CD14-positive monocyte (primary cell): ENCODE measurements at regions not wholly inside any gene's neighbourhood (a gene's known extent, or its start where the extent isn't known, plus 50 kb on each side); places are given as distances from the start of the nearest gene placed in this dataset.

Source experiments
- DNase-seq, 3 donors: peaks; one replicate each; pipeline ENCODE4 v3.0.0-alpha.2; 2011 to 2022
- H2AFZ ChIP-seq: 2 replicates; pipeline ENCODE4 v1.6.0; 2012; ENCODE audit warnings: mild to moderate bottlenecking, low read depth, low read length, inconsistent platforms; ENCODE audit not compliant: insufficient read depth, poor library complexity, severe bottlenecking
- H3K27ac ChIP-seq, 2 donors: 1 replicate in 1 of 2; 2 replicates in 1 of 2; pipeline ENCODE4 v1.5.1; 2012 to 2013; ENCODE audit warnings: low read length in 2 of 2, control low read depth in 1 of 2, inconsistent platforms in 1 of 2, low read depth in 1 of 2, mild to moderate bottlenecking in 1 of 2
- H3K27me3 ChIP-seq, 2 donors: one replicate each; pipeline versions ENCODE4 v1.6.0 to v1.6.1; 2011 to 2013; ENCODE audit warnings: low read length in 2 of 2; ENCODE audit not compliant: control insufficient read depth in 2 of 2, insufficient read depth in 2 of 2
- H3K36me3 ChIP-seq, 2 donors: replicated peaks in 1 of 2; 1 replicate in 1 of 2; 2 replicates in 1 of 2; pipeline versions ENCODE4 v1.5.1 to v1.6.1; 2012 to 2013; ENCODE audit warnings: low read length in 2 of 2, control low read depth in 1 of 2, inconsistent platforms in 1 of 2, mild to moderate bottlenecking in 1 of 2; ENCODE audit not compliant: insufficient read depth in 2 of 2, control insufficient read depth in 1 of 2
- H3K4me1 ChIP-seq, 2 donors: 1 replicate in 1 of 2; 2 replicates in 1 of 2; pipeline versions ENCODE4 v1.5.1 to v1.6.1; 2012 to 2013; ENCODE audit warnings: low read length in 2 of 2, control low read depth in 1 of 2, inconsistent platforms in 1 of 2, mild to moderate bottlenecking in 1 of 2, moderate library complexity in 1 of 2; ENCODE audit not compliant: insufficient read depth in 2 of 2, control insufficient read depth in 1 of 2
- H3K4me2 ChIP-seq: replicated peaks from 2 replicates; pipeline ENCODE3; 2012; ENCODE audit warnings: low read length, moderate library complexity, mild to moderate bottlenecking; ENCODE audit not compliant: poor library complexity, severe bottlenecking; ENCODE audit errors: extremely low read depth
- H3K4me3 ChIP-seq, 3 experiments: fragments of 200-600 bp in 1 of 3; sonication (generic) in 1 of 3; replicated peaks in 1 of 3; 1 replicate in 2 of 3; 2 replicates in 1 of 3; pipeline ENCODE4 v1.5.1; 2011 to 2013; ENCODE audit warnings: low read length in 3 of 3, mild to moderate bottlenecking in 3 of 3, control low read depth in 2 of 3, low read depth in 2 of 3, inconsistent platforms in 1 of 3, moderate library complexity in 1 of 3
- H3K79me2 ChIP-seq: 2 replicates; pipeline ENCODE4 v1.6.0; 2012; ENCODE audit warnings: mild to moderate bottlenecking, control low read depth, inconsistent platforms, low read length, moderate library complexity; ENCODE audit not compliant: insufficient read depth
- H3K9ac ChIP-seq: 2 replicates; pipeline ENCODE4 v1.6.0; 2017; ENCODE audit warnings: low read length, mild to moderate bottlenecking; ENCODE audit not compliant: insufficient read depth, poor library complexity, severe bottlenecking
- H3K9me3 ChIP-seq, 2 donors: replicated peaks in 1 of 2; 1 replicate in 1 of 2; 2 replicates in 1 of 2; pipeline versions ENCODE4 v1.5.1 to v1.6.1; 2012 to 2013; ENCODE audit warnings: low read length in 2 of 2, control low read depth in 1 of 2; ENCODE audit not compliant: control insufficient read depth in 1 of 2, insufficient read depth in 1 of 2
- H4K20me1 ChIP-seq: 2 replicates; pipeline ENCODE4 v1.6.0; 2012; ENCODE audit warnings: mild to moderate bottlenecking, low read length, control low read depth, moderate library complexity; ENCODE audit not compliant: insufficient read depth
- H3K27ac Mint-ChIP-seq, 7 donors: one replicate each; pipeline ENCODE4 v1.8.0; 2020; ENCODE audit warnings: mild to moderate bottlenecking in 7 of 7, mixed read lengths in 7 of 7, moderate library complexity in 6 of 7, inconsistent platforms in 2 of 7
- H3K27me3 Mint-ChIP-seq, 3 donors: one replicate each; pipeline ENCODE4 v1.8.0; 2021 to 2022; ENCODE audit warnings: low read depth in 3 of 3, mild to moderate bottlenecking in 3 of 3, mixed read lengths in 3 of 3, moderate library complexity in 3 of 3, inconsistent platforms in 1 of 3
- H3K36me3 Mint-ChIP-seq, 2 donors: one replicate each; pipeline ENCODE4 v1.8.0; 2020; ENCODE audit warnings: mixed read lengths in 2 of 2, inconsistent platforms in 1 of 2, mild to moderate bottlenecking in 1 of 2
- H3K4me1 Mint-ChIP-seq: one replicate; pipeline ENCODE4 v1.8.0; 2020; ENCODE audit warnings: mild to moderate bottlenecking, mixed read lengths
- H3K4me3 Mint-ChIP-seq, 2 donors: one replicate each; pipeline ENCODE4 v1.8.0; 2020; ENCODE audit warnings: mild to moderate bottlenecking in 2 of 2, mixed read lengths in 2 of 2, moderate library complexity in 1 of 2
- H3K9me3 Mint-ChIP-seq, 7 donors: one replicate each; pipeline ENCODE4 v1.8.0; 2020 to 2022; ENCODE audit warnings: mixed read lengths in 7 of 7, mild to moderate bottlenecking in 6 of 7, moderate library complexity in 6 of 7, inconsistent platforms in 2 of 7
- CTCF ChIP-seq: fragments of 200-600 bp; IDR thresholded peaks from one replicate; pipeline ENCODE4 v1.8.0; 2022; ENCODE audit warnings: antibody characterized with exemption, mild to moderate bottlenecking
- WGBS: methylation state at CpG from one replicate; pipeline ENCODE4 v1.1.5; 2013; ENCODE audit warnings: missing lambda C conversion rate; ENCODE audit not compliant: insufficient coverage; 5-methylcytosine and 5-hydroxymethylcytosine counted together
- intact Hi-C, 2 donors: fragments of 100-400 bp; cut with micrococcal nuclease; formaldehyde crosslinking; loops; one replicate each; pipeline versions ENCODE4 v1.15.0 to v1.15.1; 2023

DNA sequence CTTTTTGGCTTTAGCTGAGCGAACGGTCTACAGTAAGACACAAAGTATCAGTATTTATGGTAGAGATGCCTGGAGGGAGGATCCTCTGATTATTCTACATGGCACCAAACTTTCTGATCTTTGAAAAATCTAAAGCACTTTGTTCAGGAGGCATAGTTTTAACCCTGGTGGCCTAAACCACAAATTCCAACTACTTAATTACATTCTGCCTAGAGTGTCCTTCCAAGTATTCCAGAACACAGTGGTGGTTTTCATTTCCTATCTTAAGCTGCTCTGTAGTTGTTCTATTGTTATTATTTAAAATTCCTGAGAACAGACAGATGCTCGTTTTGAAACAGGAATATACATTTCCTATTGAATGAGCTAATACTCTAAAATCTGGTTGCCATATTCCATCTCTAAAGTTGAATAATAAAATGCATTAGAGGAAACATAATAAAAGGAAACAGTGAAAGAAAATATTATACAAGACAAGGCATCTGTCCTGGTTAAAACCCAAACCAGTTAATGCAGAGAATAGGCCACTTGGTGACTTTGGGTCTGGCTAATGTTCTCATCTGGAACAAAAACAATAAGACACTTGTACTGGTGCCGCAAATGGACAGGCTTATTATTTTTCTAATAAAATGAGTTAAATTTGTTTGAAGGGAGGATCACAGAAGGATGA, 657.4 kb downstream of the SPRY1 start:
- Histone ChIP-seq H4K20me1 (no peaks in the 10 kb centered on the region), H3K36me3 (no peaks in the 10 kb centered on the region), H3K27ac (no peak overlapping the region), H3K9ac (no peak overlapping the region), H3K27me3 (no peaks in the 10 kb centered on the region), H3K4me3 (no peak overlapping the region), H3K79me2 (no peaks in the 10 kb centered on the region), H2AFZ (no peak overlapping the region), H3K4me1 (no peaks in the 10 kb centered on the region), H3K9me3 (no peaks in the 10 kb centered on the region), H3K4me2 (no peak overlapping the region)
- Mint-ChIP-seq H3K27ac (no peak overlapping the region), H3K36me3 (no peaks in the 10 kb centered on the region), H3K9me3 (no peaks in the 10 kb centered on the region), H3K4me3 (no peak overlapping the region), H3K4me1 (no peaks in the 10 kb centered on the region), H3K27me3 (no peaks in the 10 kb centered on the region)
- no peak for DNase-seq
- intact Hi-C loops: no loop called here
- WGBS: no CpG with 5 or more reads among the region's 4 CpGs
- TF ChIP-seq CTCF: no peak

DNA sequence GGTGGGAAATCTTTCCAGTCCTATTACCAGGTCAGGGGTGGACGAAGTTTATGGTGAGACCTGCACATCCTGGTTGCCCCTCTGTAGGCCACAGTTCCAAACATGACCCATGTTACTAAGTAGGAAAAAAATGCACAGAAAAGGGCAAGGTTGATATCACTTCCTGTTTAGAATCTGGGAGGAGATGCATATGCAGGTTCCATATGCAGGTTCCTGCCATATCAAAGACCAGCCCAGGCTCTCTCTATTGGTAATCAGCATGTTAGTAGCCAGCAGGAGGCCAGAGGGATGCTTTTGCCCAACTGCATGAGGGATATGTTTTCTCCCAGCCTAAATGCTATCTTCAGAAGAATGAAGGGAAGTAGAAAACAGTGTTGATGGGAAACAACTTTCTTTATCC, 657.2 kb downstream of the ANKRD50 start:
- H3K27ac ChIP-seq: no peak overlapping the region

More for the DNA sequence above, 657.2 kb downstream of the ANKRD50 start:
- no peak for DNase-seq
- H3K27ac Mint-ChIP-seq: no peak overlapping the region
- H3K9me3 Mint-ChIP-seq: no peaks in the 10 kb centered on the region
- H3K4me2 ChIP-seq: no peak overlapping the region
- H3K36me3 ChIP-seq: no peaks in the 10 kb centered on the region
- no peaks in the 10 kb centered on the region for H3K9me3 ChIP-seq
- H3K4me1 Mint-ChIP-seq: peaks cover 3% of the 10 kb centered on the region
- H3K4me3 ChIP-seq: no peak overlapping the region
- no peak overlapping the region for H3K9ac ChIP-seq
- H2AFZ ChIP-seq: no peak overlapping the region
- intact Hi-C loops: no loop called here
- no peaks in the 10 kb centered on the region for H3K79me2 ChIP-seq
- H3K36me3 Mint-ChIP-seq: no peaks in the 10 kb centered on the region
- no peaks in the 10 kb centered on the region for H3K27me3 ChIP-seq
- no peak for TF ChIP-seq CTCF
- no peaks in the 10 kb centered on the region for H4K20me1 ChIP-seq
- no peaks in the 10 kb centered on the region for H3K27me3 Mint-ChIP-seq
- H3K4me3 Mint-ChIP-seq: no peak overlapping the region
- peaks cover 2% of the 10 kb centered on the region in 2 donors for H3K4me1 ChIP-seq
- no CpG with 5 or more reads among the region's 1 CpG for WGBS
